Activated T-helper 2 cell treated with anti-CD3 and anti-CD28 coated beads, Interferon-gamma antibody, Interleukin-2, Interleukin-4, amounts not matched to agents 10 μg/mL and 5 μg/mL and 100 μg/mL, durations not matched to agents 14 hours and 24 hours and 36 hours (primary cell): ENCODE measurements at regions not wholly inside any gene's neighbourhood (a gene's known extent, or its start where the extent isn't known, plus 50 kb on each side); places are given as distances from the start of the nearest gene placed in this dataset.
"Not testable (repeated sequence)": the region's sequence is repeated elsewhere in the genome, so short reads cannot be mapped to it uniquely, and the experiment has no call there.

Experiments
- DNase-seq: peaks from one replicate; pipeline ENCODE4 v3.0.0; 2021; ENCODE audit warnings: low spot score
- H3K27ac Mint-ChIP-seq: one replicate; pipeline ENCODE4 v1.8.0; 2021; ENCODE audit warnings: mixed read lengths
- H3K27me3 Mint-ChIP-seq: one replicate; pipeline ENCODE4 v1.8.0; 2021; ENCODE audit warnings: low read depth, mixed read lengths
- H3K36me3 Mint-ChIP-seq: one replicate; pipeline ENCODE4 v1.8.0; 2021; ENCODE audit warnings: low read depth, mixed read lengths
- H3K4me1 Mint-ChIP-seq: one replicate; pipeline ENCODE4 v1.8.0; 2021; ENCODE audit warnings: low read depth, mixed read lengths
- H3K4me3 Mint-ChIP-seq: one replicate; pipeline ENCODE4 v1.8.0; 2021; ENCODE audit warnings: low read depth, mild to moderate bottlenecking, moderate library complexity, mixed read lengths
- H3K9me3 Mint-ChIP-seq: one replicate; pipeline ENCODE4 v1.8.0; 2021; ENCODE audit warnings: mixed read lengths
- intact Hi-C: fragments of 100-400 bp; cut with micrococcal nuclease; formaldehyde crosslinking; loops from one replicate; pipeline ENCODE4 v1.15.1; 2023

- DNase-seq, result no peak
- no peaks in the 10 kb centered on the region for H3K27me3 Mint-ChIP-seq
- no peak overlapping the region for H3K4me3 Mint-ChIP-seq
- no peaks in the 10 kb centered on the region for H3K9me3 Mint-ChIP-seq
- intact Hi-C loops, result no loop called here
- H3K36me3 Mint-ChIP-seq, result no peaks in the 10 kb centered on the region
- H3K27ac Mint-ChIP-seq, result no peak overlapping the region
- no peaks in the 10 kb centered on the region for H3K4me1 Mint-ChIP-seq
These were observed 183.8 kb upstream of the NR2F2 start for GRCh38 chr15:96146726-96147125.

DNA sequence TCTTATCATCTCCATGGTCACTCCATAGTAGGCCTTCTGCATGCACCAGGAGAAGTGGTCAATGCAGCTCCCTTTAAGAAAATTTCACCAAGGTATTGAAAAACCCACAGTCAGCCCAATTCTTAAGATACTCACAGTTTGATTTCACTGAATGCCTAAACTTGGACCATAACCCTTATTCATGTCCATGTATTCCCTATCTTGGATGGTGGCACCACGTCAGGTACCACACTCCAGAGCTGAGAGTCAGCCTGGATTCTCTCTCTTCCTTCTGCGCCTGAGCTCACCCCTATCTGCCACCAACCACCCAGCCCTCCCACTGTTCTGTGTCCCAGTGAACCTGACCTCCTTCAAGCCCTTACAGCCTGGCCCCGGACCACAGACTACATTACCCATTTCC lies 183.2 kb upstream of the NR2F2 start:
- Mint-ChIP-seq H3K4me3 (no peak overlapping the region), H3K27ac (no peak overlapping the region), H3K27me3 (no peaks in the 10 kb centered on the region), H3K4me1 (no peaks in the 10 kb centered on the region), H3K9me3 (no peaks in the 10 kb centered on the region), H3K36me3 (no peaks in the 10 kb centered on the region)
- DNase-seq, result no peak
- intact Hi-C loops, result no loop called here

- H3K36me3 Mint-ChIP-seq, result no peaks in the 10 kb centered on the region
- no peaks in the 10 kb centered on the region for H3K27me3 Mint-ChIP-seq
- H3K9me3 Mint-ChIP-seq, result no peaks in the 10 kb centered on the region
These were observed 180.2 kb upstream of the NR2F2 start for GRCh38 chr15:96150254-96150653.

GRCh38 chr15:96151749-96152148 lies 178.8 kb upstream of the NR2F2 start:
- H3K9me3 Mint-ChIP-seq, H3K27me3 Mint-ChIP-seq, H3K36me3 Mint-ChIP-seq, H3K27ac Mint-ChIP-seq, H3K4me1 Mint-ChIP-seq, H3K4me3 Mint-ChIP-seq, intact Hi-C loops, DNase-seq: not testable (repeated sequence)

More at GRCh38 chr15:96150254-96150653, 180.2 kb upstream of the NR2F2 start:
- H3K4me3 Mint-ChIP-seq, result no peak overlapping the region
- no peak overlapping the region for H3K27ac Mint-ChIP-seq
- no peaks in the 10 kb centered on the region for H3K4me1 Mint-ChIP-seq
- intact Hi-C loops, result no loop called here
- DNase-seq, result no peak

- H3K27ac Mint-ChIP-seq, result no peak overlapping the region
- no peaks in the 10 kb centered on the region for H3K27me3 Mint-ChIP-seq
- no peak for DNase-seq
- no peaks in the 10 kb centered on the region for H3K4me1 Mint-ChIP-seq
- intact Hi-C loops, result no loop called here
- no peaks in the 10 kb centered on the region for H3K9me3 Mint-ChIP-seq
- no peaks in the 10 kb centered on the region for H3K36me3 Mint-ChIP-seq
- H3K4me3 Mint-ChIP-seq, result no peak overlapping the region
These were observed 176.6 kb upstream of the NR2F2 start for GRCh38 chr15:96153929-96154328.

DNA sequence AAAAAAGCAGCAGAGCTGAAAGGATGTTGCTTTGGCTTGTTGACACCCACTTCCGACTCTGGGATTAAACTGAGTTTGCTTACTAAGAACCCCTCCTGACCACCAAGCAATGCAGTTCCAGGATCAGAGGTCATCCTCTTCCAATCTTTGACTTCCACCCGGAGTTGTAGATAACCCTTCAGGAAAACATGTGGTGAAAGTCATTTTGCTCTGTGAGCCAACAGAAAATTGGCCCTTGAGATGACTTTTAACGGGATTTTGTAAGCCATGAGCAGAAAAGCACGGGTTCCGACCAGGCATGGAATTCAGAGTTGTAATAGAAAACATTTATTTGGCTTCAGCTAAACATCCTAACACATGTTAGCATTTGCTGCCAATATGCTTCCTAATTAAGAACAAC lies 171.6 kb upstream of the NR2F2 start:
- no peak overlapping the region for H3K4me3 Mint-ChIP-seq
- no peaks in the 10 kb centered on the region for H3K9me3 Mint-ChIP-seq
- DNase-seq, result no peak
- no peaks in the 10 kb centered on the region for H3K36me3 Mint-ChIP-seq
- H3K27me3 Mint-ChIP-seq, result no peaks in the 10 kb centered on the region
- intact Hi-C loops, result no loop called here
- no peaks in the 10 kb centered on the region for H3K4me1 Mint-ChIP-seq
- no peak overlapping the region for H3K27ac Mint-ChIP-seq

DNA sequence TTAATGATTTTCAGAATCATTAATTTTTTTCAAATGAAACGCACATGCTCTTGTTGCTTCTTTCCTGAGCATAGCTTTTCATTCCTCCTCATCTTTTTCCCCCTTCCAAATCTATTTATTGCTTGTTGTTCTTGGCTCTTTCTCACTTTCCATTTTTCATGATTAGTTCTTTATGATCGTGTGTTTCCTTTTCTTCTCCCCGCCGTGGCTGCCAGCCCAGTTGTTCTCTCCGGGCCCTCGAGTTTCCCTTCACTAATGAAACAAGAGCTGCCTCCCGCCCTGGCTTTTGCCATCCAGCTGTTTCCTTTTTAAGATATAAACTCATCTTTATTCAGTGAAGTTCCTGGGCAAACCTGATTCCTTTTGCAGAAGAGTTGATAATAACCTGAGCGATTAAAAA lies 170.2 kb upstream of the NR2F2 start:
- no peaks in the 10 kb centered on the region for H3K36me3 Mint-ChIP-seq
- no peaks in the 10 kb centered on the region for H3K27me3 Mint-ChIP-seq
- intact Hi-C loops, result no loop called here
- no peak overlapping the region for H3K27ac Mint-ChIP-seq
- no peaks in the 10 kb centered on the region for H3K4me1 Mint-ChIP-seq
- no peak for DNase-seq
- H3K9me3 Mint-ChIP-seq, result no peaks in the 10 kb centered on the region
- no peak overlapping the region for H3K4me3 Mint-ChIP-seq

- Mint-ChIP-seq H3K36me3 (no peaks in the 10 kb centered on the region), H3K4me1 (no peaks in the 10 kb centered on the region), H3K27me3 (no peaks in the 10 kb centered on the region), H3K9me3 (no peaks in the 10 kb centered on the region), H3K4me3 (no peak overlapping the region), H3K27ac (no peak overlapping the region)
- intact Hi-C loops, result no loop called here
- DNase-seq, result no peak
These were observed 169.7 kb upstream of the NR2F2 start for GRCh38 chr15:96160800-96161199.

GRCh38 chr15:96162322-96162721 lies 168.2 kb upstream of the NR2F2 start:
- no peak for DNase-seq
- no peak overlapping the region for H3K27ac Mint-ChIP-seq
- intact Hi-C loops, result no loop called here
- no peaks in the 10 kb centered on the region for H3K36me3 Mint-ChIP-seq
- H3K4me1 Mint-ChIP-seq, result no peaks in the 10 kb centered on the region
- no peaks in the 10 kb centered on the region for H3K27me3 Mint-ChIP-seq
- H3K9me3 Mint-ChIP-seq, result no peaks in the 10 kb centered on the region
- no peak overlapping the region for H3K4me3 Mint-ChIP-seq

DNA sequence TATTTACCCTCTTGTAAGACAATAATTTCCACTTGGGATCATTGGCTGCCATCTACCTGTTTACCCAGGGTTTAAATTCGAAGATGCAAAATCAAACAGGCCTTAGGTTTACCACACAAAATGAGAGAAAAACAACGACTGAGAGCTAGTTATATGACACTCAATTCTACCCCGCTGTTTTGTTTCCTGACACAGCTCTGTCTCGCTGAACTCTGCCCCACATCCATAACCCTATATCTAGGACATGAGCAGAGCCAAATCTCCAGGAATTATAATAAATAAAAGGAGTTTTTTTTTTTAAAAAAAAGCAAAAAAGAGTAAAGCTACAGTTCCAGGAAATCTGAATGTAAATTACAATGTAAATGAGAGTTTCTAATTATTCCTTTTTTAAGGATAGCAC lies 165.4 kb upstream of the NR2F2 start:
- Mint-ChIP-seq H3K9me3 (no peaks in the 10 kb centered on the region), H3K4me3 (no peak overlapping the region), H3K27me3 (no peaks in the 10 kb centered on the region), H3K36me3 (no peaks in the 10 kb centered on the region), H3K4me1 (no peaks in the 10 kb centered on the region), H3K27ac (no peak overlapping the region)
- no peak for DNase-seq
- intact Hi-C loops, result no loop called here

GRCh38 chr15:96165775-96166174 lies 164.7 kb upstream of the NR2F2 start:
- no peak for DNase-seq
- Mint-ChIP-seq H3K27ac (no peak overlapping the region), H3K27me3 (peaks cover 3% of the 10 kb centered on the region), H3K36me3 (no peaks in the 10 kb centered on the region), H3K4me3 (no peak overlapping the region), H3K4me1 (no peaks in the 10 kb centered on the region), H3K9me3 (no peaks in the 10 kb centered on the region)
- intact Hi-C loops, result no loop called here

GRCh38 chr15:96166223-96167200 lies 164.0 kb upstream of the NR2F2 start:
- no peaks in the 10 kb centered on the region for H3K36me3 Mint-ChIP-seq
- intact Hi-C loops, result no loop called here

DNA sequence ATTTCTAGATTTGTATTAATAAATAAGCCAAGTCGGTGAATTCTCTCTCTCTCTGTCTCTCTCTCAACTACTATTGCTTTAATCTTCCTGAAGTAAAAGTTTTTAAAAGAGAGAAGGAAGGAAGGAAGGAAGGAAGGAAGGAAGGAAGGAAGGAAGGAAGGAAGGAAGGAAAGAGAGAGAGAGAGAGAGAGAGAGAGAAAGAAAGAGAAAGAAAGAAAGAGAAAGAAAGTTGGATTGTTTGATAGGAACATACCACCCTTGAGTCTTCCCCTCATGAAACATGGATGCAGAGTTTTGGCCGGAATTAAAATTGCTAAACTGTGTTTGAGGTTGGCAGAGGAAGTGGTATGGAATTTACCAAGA lies 159.9 kb upstream of the NR2F2 start:
- H3K27me3 Mint-ChIP-seq, DNase-seq, H3K9me3 Mint-ChIP-seq, H3K36me3 Mint-ChIP-seq, H3K4me3 Mint-ChIP-seq, H3K27ac Mint-ChIP-seq, H3K4me1 Mint-ChIP-seq, intact Hi-C loops: not testable (repeated sequence)

More at GRCh38 chr15:96166223-96167200, 164.0 kb upstream of the NR2F2 start:
- H3K9me3 Mint-ChIP-seq, result no peaks in the 10 kb centered on the region
- no peaks in the 10 kb centered on the region for H3K4me1 Mint-ChIP-seq
- no peak overlapping the region for H3K27ac Mint-ChIP-seq
- H3K27me3 Mint-ChIP-seq, result peaks cover 3% of the 10 kb centered on the region
- H3K4me3 Mint-ChIP-seq, result no peak overlapping the region
- no peak for DNase-seq
